H1 (cell line): ENCODE measurements at regions not wholly inside any gene's neighbourhood (a gene's known extent, or its start where the extent isn't known, plus 50 kb on each side); places are given as distances from the start of the nearest gene placed in this dataset.

ENCODE experiments used
- CTCF ChIA-PET: fragments of 300-600 bp; sonication (Branson Sonifier 250); formaldehyde crosslinking; loops from one replicate; lab custom pipeline; 2021; ENCODE audit not compliant: partially characterized antibody; lab: Charles Lee
- POLR2A ChIA-PET: fragments of 300-600 bp; sonication (Branson Sonifier 250); formaldehyde crosslinking; loops from one replicate; lab custom pipeline; 2021; ENCODE audit warnings: inconsistent platforms; ENCODE audit not compliant: partially characterized antibody; lab: Charles Lee
- DNase-seq, 2 experiments: peaks; one replicate each; pipeline versions ENCODE4 v3.0.0 to v3.0.0-alpha.2; 2010 to 2022; ENCODE audit warnings: low spot score in 2 of 2, low read depth in 1 of 2, mixed read lengths in 1 of 2
- FAIRE-seq: peaks from 2 replicates; lab custom pipeline; 2011; peaks lifted over from hg19 to GRCh38; lab: Jason Lieb, UNC
- H2AFZ ChIP-seq: 2 replicates; pipeline ENCODE4 v1.8.1; 2012; ENCODE audit warnings: low read length, inconsistent platforms
- H2AK5ac ChIP-seq: 2 replicates; pipeline ENCODE4 v1.6.1; 2013; ENCODE audit warnings: low read depth, low read length
- H2BK120ac ChIP-seq: replicated peaks from 2 replicates; pipeline ENCODE3; 2013; ENCODE audit warnings: low read depth, low read length, inconsistent platforms
- H2BK12ac ChIP-seq: 2 replicates; pipeline ENCODE4 v1.6.1; 2013; ENCODE audit warnings: low read depth, low read length
- H2BK15ac ChIP-seq: 2 replicates; pipeline ENCODE4 v1.6.1; 2013; ENCODE audit warnings: low read length
- H2BK20ac ChIP-seq: 2 replicates; pipeline ENCODE4 v1.6.1; 2013; ENCODE audit warnings: low read length
- H2BK5ac ChIP-seq: 2 replicates; pipeline ENCODE4 v1.6.1; 2013; ENCODE audit warnings: low read depth, low read length
- H3K14ac ChIP-seq: 2 replicates; pipeline ENCODE4 v1.6.1; 2013; ENCODE audit warnings: inconsistent platforms; ENCODE audit not compliant: insufficient read length
- H3K18ac ChIP-seq: 2 replicates; pipeline ENCODE4 v1.6.1; 2013; ENCODE audit warnings: low read length; ENCODE audit errors: extremely low read depth
- H3K23ac ChIP-seq: 2 replicates; pipeline ENCODE4 v1.6.1; 2013; ENCODE audit warnings: inconsistent platforms; ENCODE audit not compliant: insufficient read length
- H3K23me2 ChIP-seq: 2 replicates; pipeline ENCODE4 v1.6.1; 2013; ENCODE audit warnings: low read depth, low read length
- H3K27ac ChIP-seq: 2 replicates; pipeline ENCODE4 v1.6.1; 2011; ENCODE audit warnings: low read depth, low read length, inconsistent platforms
- H3K27me3 ChIP-seq, 4 experiments: replicated peaks in 1 of 4; 1 replicate in 1 of 4; 2 replicates in 3 of 4; pipeline versions ENCODE4 v1.6.1 to v1.8.1; 2011 to 2013; ENCODE audit warnings: low read length in 3 of 4, mild to moderate bottlenecking in 3 of 4, inconsistent platforms in 2 of 4, mixed read lengths in 2 of 4, moderate library complexity in 1 of 4; ENCODE audit not compliant: control insufficient read depth in 3 of 4, insufficient read depth in 3 of 4; ENCODE audit errors: extremely low read depth in 1 of 4
- H3K36me3 ChIP-seq, 4 experiments: 2 replicates each; pipeline versions ENCODE4 v1.6.1 to v1.8.1; 2011 to 2013; ENCODE audit warnings: mild to moderate bottlenecking in 4 of 4, low read length in 3 of 4, moderate library complexity in 2 of 4, control low read depth in 1 of 4, inconsistent platforms in 1 of 4; ENCODE audit not compliant: insufficient read depth in 4 of 4, control insufficient read depth in 2 of 4
- H3K4ac ChIP-seq: replicated peaks from 2 replicates; pipeline ENCODE3; 2013; ENCODE audit warnings: low read length, low read depth, mixed read lengths, inconsistent platforms; ENCODE audit not compliant: insufficient read length
- H3K4me1 ChIP-seq, 4 experiments: replicated peaks in 1 of 4; 1 replicate in 1 of 4; 2 replicates in 3 of 4; pipeline versions ENCODE4 v1.6.1 to v1.8.1; 2011 to 2013; ENCODE audit warnings: low read length in 3 of 4, inconsistent platforms in 2 of 4, mixed read lengths in 1 of 4; ENCODE audit not compliant: insufficient read depth in 4 of 4, control insufficient read depth in 3 of 4
- H3K4me2 ChIP-seq, 2 experiments: 2 replicates each; pipeline versions ENCODE4 v1.6.1 to v1.8.1; 2011 to 2013; ENCODE audit warnings: low read depth in 2 of 2, low read length in 2 of 2, control low read depth in 1 of 2, inconsistent platforms in 1 of 2, mild to moderate bottlenecking in 1 of 2; ENCODE audit not compliant: insufficient read depth in 1 of 2
- H3K4me3 ChIP-seq, 4 experiments: fragments of 200-600, 300-600 bp in 1 of 4; sonication (generic), shearing (Covaris generic), sonication (Bioruptor Twin) in 1 of 4; 2 replicates each; pipeline versions ENCODE4 v1.5.1 to v1.8.1; 2011 to 2016; ENCODE audit warnings: low read length in 4 of 4, low read depth in 3 of 4, control low read depth in 2 of 4, inconsistent platforms in 2 of 4, mild to moderate bottlenecking in 2 of 4, mixed read lengths in 1 of 4, moderate library complexity in 1 of 4; ENCODE audit not compliant: insufficient read depth in 2 of 4; ENCODE audit errors: extremely low read depth in 1 of 4
- H3K56ac ChIP-seq: replicated peaks from 2 replicates; pipeline ENCODE3; 2013; ENCODE audit warnings: low read depth, mild to moderate bottlenecking, mixed read lengths, low read length, inconsistent platforms; ENCODE audit not compliant: insufficient read length
- H3K79me1 ChIP-seq: 2 replicates; pipeline ENCODE4 v1.6.1; 2013; ENCODE audit warnings: low read depth, low read length, control low read depth
- H3K79me2 ChIP-seq, 2 experiments: 2 replicates each; pipeline versions ENCODE4 v1.6.1 to v1.8.1; 2012 to 2013; ENCODE audit warnings: low read length in 2 of 2, mild to moderate bottlenecking in 2 of 2, inconsistent platforms in 1 of 2; ENCODE audit not compliant: insufficient read depth in 2 of 2, control insufficient read depth in 1 of 2
- H3K9ac ChIP-seq, 4 experiments: replicated peaks in 1 of 4; 1 replicate in 1 of 4; 2 replicates in 3 of 4; pipeline versions ENCODE4 v1.6.1 to v1.8.1; 2011 to 2013; ENCODE audit warnings: low read depth in 3 of 4, low read length in 3 of 4, control low read depth in 2 of 4, mild to moderate bottlenecking in 2 of 4, moderate library complexity in 2 of 4, inconsistent platforms in 1 of 4; ENCODE audit errors: extremely low read depth in 1 of 4
- H3K9me3 ChIP-seq, 2 experiments: 2 replicates each; pipeline versions ENCODE4 v1.6.1 to v1.8.1; 2012 to 2013; ENCODE audit warnings: mild to moderate bottlenecking in 2 of 2, moderate library complexity in 2 of 2, control low read depth in 1 of 2, inconsistent platforms in 1 of 2, low read depth in 1 of 2, low read length in 1 of 2, mixed read lengths in 1 of 2; ENCODE audit not compliant: insufficient read depth in 2 of 2
- H4K20me1 ChIP-seq, 2 experiments: replicated peaks in 1 of 2; 2 replicates each; pipeline versions ENCODE3 to v1.8.1; 2011 to 2013; ENCODE audit warnings: inconsistent platforms in 2 of 2, low read length in 2 of 2, mild to moderate bottlenecking in 1 of 2; ENCODE audit not compliant: insufficient read depth in 2 of 2, control insufficient read depth in 1 of 2
- H4K5ac ChIP-seq: 2 replicates; pipeline ENCODE4 v1.6.1; 2013; ENCODE audit warnings: low read length, low read depth, mixed read lengths, inconsistent platforms; ENCODE audit not compliant: insufficient read length
- H4K8ac ChIP-seq: 2 replicates; pipeline ENCODE4 v1.8.0; 2013; ENCODE audit warnings: mild to moderate bottlenecking, moderate library complexity, low read length, inconsistent platforms; ENCODE audit not compliant: insufficient read depth; ENCODE audit errors: extremely low read depth
- H4K91ac ChIP-seq: replicated peaks from 2 replicates; pipeline ENCODE3; 2013; ENCODE audit warnings: low read length, mixed read lengths, inconsistent platforms; ENCODE audit not compliant: insufficient read length
- CREB1 ChIP-seq: IDR thresholded peaks from 2 replicates; pipeline ENCODE4 v1.6.1; 2012; ENCODE audit warnings: inconsistent platforms
- CTBP2 ChIP-seq: IDR thresholded peaks from 2 replicates; pipeline ENCODE4 v1.7.0; 2011; ENCODE audit warnings: borderline replicate concordance, mild to moderate bottlenecking, moderate library complexity, mixed read lengths, low read length; ENCODE audit not compliant: insufficient read depth, insufficient read length
- HDAC6 ChIP-seq: IDR thresholded peaks from one replicate; pipeline ENCODE4 v1.7.1; 2012; ENCODE audit warnings: low read depth, mild to moderate bottlenecking, inconsistent platforms, low read length, moderate library complexity
- JUN ChIP-seq: IDR thresholded peaks from 2 replicates; pipeline ENCODE4 v1.6.1; 2011; ENCODE audit warnings: low read depth, mild to moderate bottlenecking, improper control_type of control experiment, low read length
- KDM4A ChIP-seq: IDR thresholded peaks from one replicate; pipeline ENCODE4 v1.7.1; 2012; ENCODE audit warnings: low read depth, mild to moderate bottlenecking, moderate library complexity, low read length, inconsistent platforms; ENCODE audit not compliant: severe bottlenecking
- NANOG ChIP-seq: IDR thresholded peaks from 2 replicates; pipeline ENCODE4 v1.6.1; 2011; ENCODE audit warnings: low read length, low read depth, mild to moderate bottlenecking, inconsistent platforms; ENCODE audit not compliant: insufficient read depth, poor library complexity, severe bottlenecking
- POLR2AphosphoS5 ChIP-seq: IDR thresholded peaks from 2 replicates; pipeline ENCODE4 v1.6.1; 2011; ENCODE audit warnings: low read depth, low read length
- RAD21 ChIP-seq, 2 experiments: IDR thresholded peaks in 1 of 2; conservative IDR thresholded peaks in 1 of 2; 2 replicates each; pipeline ENCODE4 v1.6.1; 2011; ENCODE audit warnings: low read depth in 2 of 2, low read length in 2 of 2, improper control_type of control experiment in 1 of 2, inconsistent platforms in 1 of 2, mild to moderate bottlenecking in 1 of 2, moderate library complexity in 1 of 2
- SIN3A ChIP-seq, 2 experiments: IDR thresholded peaks in 1 of 2; conservative IDR thresholded peaks in 1 of 2; 2 replicates each; pipeline ENCODE4 v1.6.1; 2011 to 2012; ENCODE audit warnings: low read length in 2 of 2, improper control_type of control experiment in 1 of 2, low read depth in 1 of 2, mild to moderate bottlenecking in 1 of 2
- WGBS, 2 experiments: shearing (Covaris generic) in 1 of 2; methylation state at CpG; one replicate each; pipeline versions ENCODE4 v1.1.6 to v1.1.7; 2013 to 2015; ENCODE audit warnings: low lambda C conversion rate in 2 of 2, mixed read lengths in 2 of 2, inconsistent platforms in 1 of 2, low coverage in 1 of 2, missing lambda C conversion rate in 1 of 2; ENCODE audit not compliant: insufficient replicate concordance in 2 of 2, insufficient coverage in 1 of 2, insufficient read length in 1 of 2; ENCODE audit errors: extremely low coverage in 1 of 2, missing lambda C conversion rate in 1 of 2; 5-methylcytosine and 5-hydroxymethylcytosine counted together
- TF ChIP-seq, protein P1 (sequence below): IDR thresholded peaks from 2 replicates; pipeline ENCODE4 v1.6.1; 2012; ENCODE audit warnings: low read length, inconsistent platforms

DNA sequence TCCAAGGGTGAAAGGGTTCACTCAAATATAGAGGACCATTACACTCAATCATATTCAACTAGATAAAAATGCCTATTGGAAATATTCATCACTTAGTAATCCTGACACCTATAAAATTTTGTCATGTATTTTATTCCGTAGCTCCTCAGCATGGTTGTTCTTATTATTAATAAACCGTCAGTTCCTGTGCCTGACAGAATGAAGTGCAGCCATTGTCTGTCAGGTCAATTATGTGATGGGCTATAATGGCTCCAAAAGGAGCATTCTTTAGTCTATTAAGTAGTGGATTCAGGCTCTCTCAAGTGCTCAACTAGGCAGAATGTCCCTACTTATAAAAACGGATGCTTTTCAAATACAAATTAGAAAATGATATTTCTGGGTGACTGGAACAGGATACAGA lies 916.1 kb upstream of the ANO3 start:
- no peak overlapping the region for H3K18ac ChIP-seq
- no peak overlapping the region for H2AFZ ChIP-seq
- H2BK12ac ChIP-seq: no peak overlapping the region
- no peak overlapping the region for H2BK15ac ChIP-seq
- H2BK120ac ChIP-seq: no peak overlapping the region
- no peak overlapping the region for H3K23ac ChIP-seq
- no peaks in the 10 kb centered on the region for H3K23me2 ChIP-seq
- H3K9me3 ChIP-seq: no peaks in the 10 kb centered on the region
- DNase-seq (no peak), FAIRE-seq (no peak)
- no peak overlapping the region for H2BK20ac ChIP-seq
- no peaks in the 10 kb centered on the region for H3K27me3 ChIP-seq
- no peak overlapping the region for H3K27ac ChIP-seq
- no peak overlapping the region for H3K14ac ChIP-seq
- H4K20me1 ChIP-seq: no peaks in the 10 kb centered on the region
- no peak overlapping the region for H3K4me3 ChIP-seq
- H3K56ac ChIP-seq: no peak overlapping the region
- H3K79me2 ChIP-seq: no peaks in the 10 kb centered on the region
- TF ChIP-seq NANOG (no peak), POLR2AphosphoS5 (no peak), SIN3A (conservative IDR thresholded peaks at IDR 0.05 in 1 of 2, IDR thresholded peaks at IDR 0.05 in 1 of 2; ENCODE audit: low read depth in 1 of 2, low read length in 2 of 2) (no peak), JUN (no peak), CREB1 (no peak), RAD21 (IDR thresholded peaks at IDR 0.05 in 1 of 2, conservative IDR thresholded peaks at IDR 0.05 in 1 of 2; ENCODE audit: low read depth in 2 of 2, low read length in 2 of 2) (no peak), CTBP2 (no peak), HDAC6 (no peak), KDM4A (no peak)
- TF ChIP-seq, protein P1, sequence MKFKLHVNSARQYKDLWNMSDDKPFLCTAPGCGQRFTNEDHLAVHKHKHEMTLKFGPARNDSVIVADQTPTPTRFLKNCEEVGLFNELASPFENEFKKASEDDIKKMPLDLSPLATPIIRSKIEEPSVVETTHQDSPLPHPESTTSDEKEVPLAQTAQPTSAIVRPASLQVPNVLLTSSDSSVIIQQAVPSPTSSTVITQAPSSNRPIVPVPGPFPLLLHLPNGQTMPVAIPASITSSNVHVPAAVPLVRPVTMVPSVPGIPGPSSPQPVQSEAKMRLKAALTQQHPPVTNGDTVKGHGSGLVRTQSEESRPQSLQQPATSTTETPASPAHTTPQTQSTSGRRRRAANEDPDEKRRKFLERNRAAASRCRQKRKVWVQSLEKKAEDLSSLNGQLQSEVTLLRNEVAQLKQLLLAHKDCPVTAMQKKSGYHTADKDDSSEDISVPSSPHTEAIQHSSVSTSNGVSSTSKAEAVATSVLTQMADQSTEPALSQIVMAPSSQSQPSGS: no peak
- TF ChIP-seq, all 59 proteins: peak for 0
- H2BK5ac ChIP-seq: no peak overlapping the region
- no peak overlapping the region for H3K4ac ChIP-seq
- WGBS, 2 experiments: 55% methylated on average over 3 of the region's 3 CpGs; no CpG with 5 or more reads in 1 of the 2 experiments
- CTCF ChIA-PET: interaction anchor here (0.8 kb wide), 1 partner anchor 636 kb away, joined by 3 read pairs; no protein-coding TSS in a partner anchor
- no peak overlapping the region for H2AK5ac ChIP-seq
- H4K91ac ChIP-seq: no peak overlapping the region
- no peaks in the 10 kb centered on the region for H3K79me1 ChIP-seq
- H4K5ac ChIP-seq: no peak overlapping the region
- no peak overlapping the region for H3K9ac ChIP-seq
- no peaks in the 10 kb centered on the region for H3K36me3 ChIP-seq
- H3K4me1 ChIP-seq: no peaks in the 10 kb centered on the region
- POLR2A ChIA-PET: no interaction called here
- no peak overlapping the region for H4K8ac ChIP-seq
- no peak overlapping the region for H3K4me2 ChIP-seq
